GM12875 (cell line): ENCODE measurements at regions not wholly inside any gene's neighbourhood (a gene's known extent, or its start where the extent isn't known, plus 50 kb on each side); places are given as distances from the start of the nearest gene placed in this dataset.

Source experiments
- H3K4me3 ChIP-seq: one replicate; pipeline ENCODE4 v1.5.1; 2011; ENCODE audit warnings: low read depth, low read length, control low read depth
- TF ChIP-seq, protein P1 (sequence below): IDR thresholded peaks from 2 replicates; pipeline ENCODE4 v1.5.1; 2011; ENCODE audit warnings: low read depth, mild to moderate bottlenecking, control low read depth, inconsistent platforms, low read length, moderate library complexity, borderline replicate concordance; ENCODE audit not compliant: insufficient read depth

DNA sequence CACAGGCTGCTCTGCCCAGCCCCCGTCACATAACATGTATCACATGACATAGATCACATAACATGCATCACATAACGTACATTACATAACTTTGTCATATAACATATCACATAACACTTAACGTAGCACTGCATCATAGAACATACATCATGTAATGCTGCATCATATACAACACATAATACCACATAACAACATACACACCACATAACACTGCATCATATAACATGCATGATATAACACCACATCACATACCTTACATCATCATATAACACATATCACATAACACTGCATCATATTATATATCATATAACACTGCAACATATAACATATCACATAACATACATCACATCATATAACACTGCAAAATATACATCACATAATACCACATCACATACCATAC, 83.8 kb downstream of the AXIN2 start:
- TF ChIP-seq, protein P1, sequence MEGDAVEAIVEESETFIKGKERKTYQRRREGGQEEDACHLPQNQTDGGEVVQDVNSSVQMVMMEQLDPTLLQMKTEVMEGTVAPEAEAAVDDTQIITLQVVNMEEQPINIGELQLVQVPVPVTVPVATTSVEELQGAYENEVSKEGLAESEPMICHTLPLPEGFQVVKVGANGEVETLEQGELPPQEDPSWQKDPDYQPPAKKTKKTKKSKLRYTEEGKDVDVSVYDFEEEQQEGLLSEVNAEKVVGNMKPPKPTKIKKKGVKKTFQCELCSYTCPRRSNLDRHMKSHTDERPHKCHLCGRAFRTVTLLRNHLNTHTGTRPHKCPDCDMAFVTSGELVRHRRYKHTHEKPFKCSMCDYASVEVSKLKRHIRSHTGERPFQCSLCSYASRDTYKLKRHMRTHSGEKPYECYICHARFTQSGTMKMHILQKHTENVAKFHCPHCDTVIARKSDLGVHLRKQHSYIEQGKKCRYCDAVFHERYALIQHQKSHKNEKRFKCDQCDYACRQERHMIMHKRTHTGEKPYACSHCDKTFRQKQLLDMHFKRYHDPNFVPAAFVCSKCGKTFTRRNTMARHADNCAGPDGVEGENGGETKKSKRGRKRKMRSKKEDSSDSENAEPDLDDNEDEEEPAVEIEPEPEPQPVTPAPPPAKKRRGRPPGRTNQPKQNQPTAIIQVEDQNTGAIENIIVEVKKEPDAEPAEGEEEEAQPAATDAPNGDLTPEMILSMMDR, result no peak
- H3K4me3 ChIP-seq, result no peak overlapping the region

DNA sequence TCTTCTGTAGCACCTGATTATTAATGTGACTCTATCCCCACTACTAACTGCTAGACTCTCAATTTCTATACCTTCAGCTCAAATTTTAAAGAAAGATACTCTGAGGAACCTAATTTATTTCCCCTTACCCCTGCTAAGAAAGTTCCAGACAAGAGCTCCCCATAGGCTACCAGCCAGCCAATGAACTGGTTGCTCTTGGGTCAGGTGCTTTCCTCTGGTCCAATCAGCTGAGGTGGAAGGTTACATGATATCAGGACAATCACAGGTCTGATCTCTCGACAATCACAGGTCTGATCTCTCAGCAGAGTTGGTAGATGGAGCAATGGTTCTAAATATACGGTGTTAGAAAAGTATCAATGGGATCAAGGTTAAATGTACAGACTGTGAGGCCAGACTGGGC, 86.8 kb downstream of the AXIN2 start:
- no peak overlapping the region for H3K4me3 ChIP-seq
- TF ChIP-seq, protein P1, result no peak

DNA sequence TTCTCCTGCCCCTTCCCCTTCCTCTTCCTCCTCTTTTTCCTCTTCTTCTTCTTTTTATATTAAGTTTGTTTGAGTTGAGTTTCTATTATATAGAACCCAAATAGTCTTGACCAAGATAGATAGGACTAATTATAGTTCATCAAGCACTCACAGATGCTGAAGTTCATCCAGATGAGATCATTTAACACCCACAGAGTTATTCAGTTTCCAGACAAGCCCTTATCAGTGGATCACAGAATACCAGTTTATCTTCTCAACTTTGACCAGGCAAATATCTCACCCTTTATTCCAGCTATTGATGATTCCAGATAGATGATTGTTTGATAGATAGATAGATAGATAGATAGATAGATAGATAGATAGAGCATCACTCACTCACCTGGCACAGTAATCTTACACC, 87.5 kb downstream of the AXIN2 start:
- TF ChIP-seq, protein P1, result no peak

DNA sequence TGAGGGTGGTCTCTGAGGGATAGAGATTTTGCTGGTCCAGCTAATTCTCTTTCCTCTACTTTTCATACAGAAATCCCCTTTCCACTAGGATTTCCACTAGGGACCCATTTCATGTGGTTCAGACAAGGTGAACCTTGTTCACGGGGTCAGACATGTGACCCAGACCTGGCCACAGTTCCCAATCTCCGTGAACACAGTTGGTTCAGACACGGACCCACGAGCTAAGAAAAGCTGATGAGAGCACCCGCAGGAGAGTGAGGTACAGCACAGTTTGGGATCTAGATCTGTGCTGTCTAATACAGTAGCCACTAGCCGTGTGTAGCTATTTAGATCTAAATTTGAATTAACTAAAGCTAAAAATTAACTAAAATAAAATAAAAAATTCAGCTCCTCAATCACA, 88.1 kb downstream of the AXIN2 start:
- no peak overlapping the region for H3K4me3 ChIP-seq
- TF ChIP-seq, protein P1, result no peak

More for the DNA sequence above, 87.5 kb downstream of the AXIN2 start:
- H3K4me3 ChIP-seq, result no peak overlapping the region

DNA sequence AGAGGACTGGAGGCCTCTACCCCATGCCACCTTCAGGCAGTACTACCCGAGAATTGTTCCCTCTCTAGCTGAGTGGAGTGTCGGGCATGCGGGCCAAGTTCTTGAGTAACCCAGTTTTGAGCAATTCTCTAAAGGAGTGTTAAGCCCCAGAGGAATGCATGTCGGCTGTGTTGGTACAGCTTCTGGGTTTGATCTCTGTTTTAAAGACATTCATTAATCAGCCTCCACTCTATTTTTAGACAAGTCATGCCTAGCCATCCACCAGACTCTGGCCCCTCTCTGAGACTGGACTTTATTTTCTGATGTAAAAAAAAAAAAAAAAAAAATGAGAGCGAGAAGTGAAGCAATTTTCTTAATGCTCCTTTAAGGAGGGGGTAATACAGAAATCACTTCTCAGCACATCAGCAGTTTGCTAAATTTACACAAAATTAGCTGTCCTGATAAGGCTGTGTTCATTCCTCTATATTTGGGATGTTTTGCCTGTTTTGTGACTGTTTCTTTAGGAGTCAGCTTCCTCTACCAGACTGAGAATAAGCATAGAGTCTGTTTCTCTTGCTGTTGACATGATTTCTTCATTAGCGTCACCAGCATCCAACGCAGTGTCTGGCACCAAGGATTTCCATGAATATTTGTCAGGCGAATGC, 88.7 kb downstream of the AXIN2 start:
- TF ChIP-seq, protein P1, result no peak

DNA sequence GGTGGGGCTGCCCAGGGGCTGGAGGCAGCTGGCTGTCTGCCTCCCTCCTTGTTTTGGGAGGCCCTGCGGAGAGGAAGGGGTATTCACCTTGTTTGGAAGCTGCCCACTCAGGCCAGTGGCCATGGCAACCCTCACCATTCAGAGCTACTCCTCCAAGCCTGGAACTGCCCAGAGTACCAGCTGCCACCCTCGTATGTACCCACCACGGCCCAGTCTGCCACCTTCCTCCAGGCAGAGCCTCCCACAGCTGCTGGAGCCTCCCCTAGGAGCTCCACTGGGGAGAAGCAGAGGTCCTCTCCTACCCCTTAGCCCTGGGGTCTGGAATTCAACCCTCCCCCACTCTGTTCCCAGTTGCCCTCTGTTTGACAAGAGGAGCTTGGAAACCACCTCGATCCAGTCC, 90.7 kb downstream of the AXIN2 start:
- H3K4me3 ChIP-seq, result no peak overlapping the region
- TF ChIP-seq, protein P1, result no peak

More for the DNA sequence above, 88.7 kb downstream of the AXIN2 start:
- no peak overlapping the region for H3K4me3 ChIP-seq

DNA sequence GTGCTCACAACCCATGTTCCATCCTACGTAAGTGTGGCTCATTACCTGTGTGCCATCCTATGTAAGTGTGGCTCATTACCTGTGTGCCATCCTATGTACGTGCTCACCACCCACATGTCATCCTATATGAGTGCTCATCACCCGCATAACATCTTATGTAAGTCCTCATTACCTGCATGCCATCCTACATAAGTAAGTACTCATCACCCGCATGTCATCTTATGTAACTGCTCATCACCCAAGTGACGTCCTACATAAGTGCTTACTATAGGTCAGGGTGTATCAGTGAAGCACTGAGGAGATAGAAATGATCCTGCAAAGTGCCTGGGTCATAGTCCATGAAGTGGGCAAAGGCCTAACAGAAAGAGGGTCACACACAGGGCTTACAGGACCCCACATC, 93.1 kb downstream of the AXIN2 start:
- TF ChIP-seq, protein P1, result no peak
- H3K4me3 ChIP-seq, result no peak overlapping the region
